OCI-LY7 (cell line): ENCODE measurements at regions not wholly inside any gene's neighbourhood (a gene's known extent, or its start where the extent isn't known, plus 50 kb on each side); places are given as distances from the start of the nearest gene placed in this dataset.

Experiments used
- BruUV-seq: library from RNA; stranded (reverse); fragments of 400-500 nt; replicated peaks from 2 replicates; lab custom pipeline; 2021; lab: Mats Ljungman, UMichigan
- CTCF ChIA-PET: fragments of 300-600 bp; sonication (Branson Sonifier 250); formaldehyde crosslinking; loops from one replicate; lab custom pipeline; 2022; ENCODE audit warnings: antibody characterized with exemption; ENCODE audit not compliant: unreplicated experiment; lab: Charles Lee
- POLR2A ChIA-PET: fragments of 300-600 bp; sonication (Branson Sonifier 250); formaldehyde crosslinking; loops from one replicate; lab custom pipeline; 2022; ENCODE audit warnings: antibody characterized with exemption; lab: Charles Lee
- DNase-seq: peaks from one replicate; pipeline ENCODE4 v3.0.0-alpha.2; 2015; ENCODE audit warnings: low spot score
- H2AFZ ChIP-seq: fragments of 200-600 bp; sonication (generic), shearing (Covaris generic); 2 replicates; pipeline ENCODE4 v1.6.1; 2014; ENCODE audit warnings: mild to moderate bottlenecking, antibody characterized with exemption, low read length, moderate library complexity
- H3K27ac ChIP-seq: fragments of 200-600 bp; sonication (generic); 2 replicates; pipeline ENCODE4 v1.5.1; 2014; ENCODE audit warnings: mixed run types, low read depth, mild to moderate bottlenecking, moderate library complexity, low read length, inconsistent platforms; ENCODE audit not compliant: poor library complexity, severe bottlenecking
- H3K36me3 ChIP-seq: fragments of 200-600 bp; sonication (generic); 2 replicates; pipeline ENCODE4 v1.6.1; 2014; ENCODE audit warnings: mild to moderate bottlenecking, antibody characterized with exemption, low read length, moderate library complexity, mixed read lengths; ENCODE audit not compliant: insufficient read depth
- H3K4me1 ChIP-seq: fragments of 200-600 bp; sonication (generic); 2 replicates; pipeline ENCODE4 v1.5.1; 2014; ENCODE audit warnings: mild to moderate bottlenecking, low read length; ENCODE audit not compliant: insufficient read depth, poor library complexity, severe bottlenecking
- H3K4me2 ChIP-seq: fragments of 200-600 bp; sonication (generic); 2 replicates; pipeline ENCODE4 v1.6.1; 2014; ENCODE audit warnings: mild to moderate bottlenecking, low read length
- H3K4me3 ChIP-seq: fragments of 200-600 bp; sonication (generic); 2 replicates; pipeline ENCODE4 v1.5.1; 2014; ENCODE audit warnings: mild to moderate bottlenecking, low read depth, low read length; ENCODE audit not compliant: poor library complexity, severe bottlenecking
- H3K79me2 ChIP-seq: fragments of 200-600 bp; sonication (generic); 2 replicates; pipeline ENCODE4 v1.6.1; 2016; ENCODE audit warnings: low read depth, mild to moderate bottlenecking, low read length, moderate library complexity, mixed read lengths; ENCODE audit not compliant: insufficient read depth
- H3K9me2 ChIP-seq: fragments of 200-600 bp; sonication (generic); 2 replicates; pipeline ENCODE4 v1.6.1; 2016; ENCODE audit warnings: mild to moderate bottlenecking, low read length, mixed read lengths; ENCODE audit not compliant: insufficient read depth
- H3K9me3 ChIP-seq: fragments of 200-600 bp; sonication (generic); 2 replicates; pipeline ENCODE4 v1.6.1; 2014; ENCODE audit warnings: mild to moderate bottlenecking, mixed run types, low read length, mixed read lengths
- H4K20me1 ChIP-seq: fragments of 200-600 bp; sonication (generic); 2 replicates; pipeline ENCODE4 v1.6.1; 2014; ENCODE audit warnings: mild to moderate bottlenecking, antibody characterized with exemption, low read length, moderate library complexity, mixed read lengths; ENCODE audit not compliant: insufficient read depth
- EZH2phosphoT487 ChIP-seq: fragments of 200-600 bp; sonication (generic); IDR thresholded peaks from 2 replicates; pipeline ENCODE4 v1.6.1; 2018; ENCODE audit warnings: low read depth, borderline replicate concordance, mild to moderate bottlenecking, mixed run types, antibody characterized with exemption, low read length, moderate library complexity, mixed read lengths
- intact Hi-C: fragments of 100-400 bp; cut with micrococcal nuclease; formaldehyde crosslinking; loops from one replicate; pipeline ENCODE4 v1.10.0; 2022; ENCODE audit not compliant: unreplicated experiment
- TF ChIP-seq, protein P1 (sequence below): fragments of 200-600 bp; sonication (generic); conservative IDR thresholded peaks from 2 replicates; pipeline ENCODE4 v1.5.1; 2014; ENCODE audit warnings: mild to moderate bottlenecking, antibody characterized with exemption, low read length, moderate library complexity, mixed read lengths

DNA sequence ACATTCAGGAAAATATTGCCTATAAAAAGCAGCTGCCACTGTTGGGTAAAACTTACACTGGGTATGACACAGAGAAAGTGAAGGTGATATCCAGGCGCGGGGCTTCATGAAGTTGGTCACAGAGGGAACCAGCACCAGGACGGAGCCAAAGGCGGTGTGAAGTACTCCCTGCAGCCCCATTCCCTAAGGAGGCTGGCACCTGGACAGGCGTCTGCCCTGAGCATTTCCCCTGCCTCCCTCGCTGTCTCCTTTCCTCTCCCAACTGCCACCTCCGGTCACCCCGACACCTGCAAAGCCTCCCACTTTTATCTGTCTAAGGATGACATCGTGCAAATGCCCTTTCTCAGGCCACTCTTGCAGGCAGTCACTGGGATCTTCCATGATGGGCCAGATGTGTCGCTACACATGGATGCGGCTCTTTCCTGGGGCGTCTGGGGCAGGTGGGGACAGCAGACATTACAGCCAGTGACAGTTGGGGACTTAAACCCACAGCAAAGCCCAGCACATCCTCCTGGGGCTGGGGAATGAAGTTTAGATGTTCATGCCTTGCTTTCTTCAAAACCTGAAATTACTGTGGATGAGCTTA, 367.7 kb upstream of the IRX4 start:
- no TSS peak for BruUV-seq
- CTCF ChIA-PET: no interaction called here
- TF ChIP-seq, protein P1, sequence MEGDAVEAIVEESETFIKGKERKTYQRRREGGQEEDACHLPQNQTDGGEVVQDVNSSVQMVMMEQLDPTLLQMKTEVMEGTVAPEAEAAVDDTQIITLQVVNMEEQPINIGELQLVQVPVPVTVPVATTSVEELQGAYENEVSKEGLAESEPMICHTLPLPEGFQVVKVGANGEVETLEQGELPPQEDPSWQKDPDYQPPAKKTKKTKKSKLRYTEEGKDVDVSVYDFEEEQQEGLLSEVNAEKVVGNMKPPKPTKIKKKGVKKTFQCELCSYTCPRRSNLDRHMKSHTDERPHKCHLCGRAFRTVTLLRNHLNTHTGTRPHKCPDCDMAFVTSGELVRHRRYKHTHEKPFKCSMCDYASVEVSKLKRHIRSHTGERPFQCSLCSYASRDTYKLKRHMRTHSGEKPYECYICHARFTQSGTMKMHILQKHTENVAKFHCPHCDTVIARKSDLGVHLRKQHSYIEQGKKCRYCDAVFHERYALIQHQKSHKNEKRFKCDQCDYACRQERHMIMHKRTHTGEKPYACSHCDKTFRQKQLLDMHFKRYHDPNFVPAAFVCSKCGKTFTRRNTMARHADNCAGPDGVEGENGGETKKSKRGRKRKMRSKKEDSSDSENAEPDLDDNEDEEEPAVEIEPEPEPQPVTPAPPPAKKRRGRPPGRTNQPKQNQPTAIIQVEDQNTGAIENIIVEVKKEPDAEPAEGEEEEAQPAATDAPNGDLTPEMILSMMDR: no peak
- no peak for TF ChIP-seq EZH2phosphoT487

DNA sequence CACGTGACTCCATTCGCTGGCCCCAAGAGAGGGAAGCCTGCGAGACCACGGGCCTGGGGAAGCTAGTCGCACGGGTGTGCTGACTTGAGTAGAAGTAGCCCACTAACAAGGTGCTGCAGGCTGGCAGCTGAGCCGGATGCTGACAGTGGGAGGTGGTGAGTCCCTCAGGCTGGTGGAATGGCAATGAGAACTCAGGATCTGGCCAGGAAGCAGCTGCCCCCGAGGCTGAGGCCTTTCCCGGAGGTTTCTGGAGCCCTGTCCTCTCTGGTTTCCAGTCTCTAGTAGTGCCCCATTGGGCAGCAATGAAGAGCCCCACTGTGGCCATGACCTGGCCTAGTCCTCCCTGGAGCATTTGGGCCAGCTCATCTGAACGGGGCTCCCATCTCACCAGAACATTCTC, 366.7 kb upstream of the IRX4 start:
- TF ChIP-seq, protein P1: no peak
- TF ChIP-seq EZH2phosphoT487: no peak
- ChIA-PET CTCF (no interaction called here), POLR2A (no interaction called here)
- Histone ChIP-seq H3K4me2 (no peak overlapping the region), H3K9me3 (no peaks in the 10 kb centered on the region), H3K4me3 (no peak overlapping the region), H4K20me1 (no peaks in the 10 kb centered on the region), H3K36me3 (no peaks in the 10 kb centered on the region), H3K79me2 (no peaks in the 10 kb centered on the region), H3K4me1 (no peaks in the 10 kb centered on the region), H2AFZ (no peak overlapping the region), H3K9me2 (no peaks in the 10 kb centered on the region), H3K27ac (no peak overlapping the region)
- DNase-seq: no peak
- intact Hi-C loops: no loop called here
- no TSS peak for BruUV-seq

More for the DNA sequence above, 367.7 kb upstream of the IRX4 start:
- Histone ChIP-seq H4K20me1 (no peaks in the 10 kb centered on the region), H3K79me2 (no peaks in the 10 kb centered on the region), H3K4me3 (no peak overlapping the region), H2AFZ (no peak overlapping the region), H3K4me2 (no peak overlapping the region), H3K9me2 (no peaks in the 10 kb centered on the region), H3K4me1 (no peaks in the 10 kb centered on the region), H3K9me3 (no peaks in the 10 kb centered on the region), H3K27ac (no peak overlapping the region), H3K36me3 (no peaks in the 10 kb centered on the region)
- intact Hi-C loops: no loop called here
- POLR2A ChIA-PET: no interaction called here
- DNase-seq: no peak

DNA sequence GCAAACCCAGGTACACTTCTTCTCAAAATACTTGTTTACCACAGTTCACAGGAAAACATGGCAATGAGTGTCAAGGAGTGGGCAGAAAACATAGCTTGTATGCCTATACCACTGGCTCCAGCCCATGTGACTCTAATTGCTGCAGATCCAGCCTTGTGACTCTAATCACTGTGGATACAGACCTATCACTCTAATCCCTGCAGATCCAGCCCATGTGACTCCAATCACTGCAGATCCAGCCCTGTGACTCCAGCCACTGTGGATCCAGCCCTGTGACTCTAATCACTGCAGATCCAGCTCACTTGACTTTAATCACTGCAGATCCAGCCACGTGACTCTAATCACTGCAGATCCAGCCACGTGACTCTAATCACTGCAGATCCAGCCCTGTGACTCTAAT, 366.3 kb upstream of the IRX4 start:
- H2AFZ ChIP-seq: no peak overlapping the region
- TF ChIP-seq, protein P1: no peak
- TF ChIP-seq EZH2phosphoT487: no peak
- H3K36me3 ChIP-seq: no peaks in the 10 kb centered on the region
- CTCF ChIA-PET: no interaction called here
- H3K79me2 ChIP-seq: no peaks in the 10 kb centered on the region
- no peaks in the 10 kb centered on the region for H3K9me3 ChIP-seq
- H4K20me1 ChIP-seq: no peaks in the 10 kb centered on the region
- H3K9me2 ChIP-seq: no peaks in the 10 kb centered on the region
- H3K27ac ChIP-seq: no peak overlapping the region
- no TSS peak for BruUV-seq
- H3K4me3 ChIP-seq: no peak overlapping the region
- H3K4me1 ChIP-seq: no peaks in the 10 kb centered on the region
- POLR2A ChIA-PET: no interaction called here
- no peak for DNase-seq
- intact Hi-C loops: no loop called here
- no peak overlapping the region for H3K4me2 ChIP-seq
